HL-60 (cell line): ENCODE measurements at regions not wholly inside any gene's neighbourhood (a gene's known extent, or its start where the extent isn't known, plus 50 kb on each side); places are given as distances from the start of the nearest gene placed in this dataset.

Experiments used
- DNase-seq, 2 experiments: peaks; one replicate each; pipeline ENCODE4 v3.0.0-alpha.2; 2010 to 2020; ENCODE audit warnings: low read depth in 1 of 2, low spot score in 1 of 2
- H3K27ac ChIP-seq: fragments of 250-450 bp; sonication (Bioruptor Pico); replicated peaks from 2 replicates; pipeline ENCODE4 v1.5.1; 2020; ENCODE audit warnings: mild to moderate bottlenecking, moderate library complexity
- H3K27me3 ChIP-seq: fragments of 250-450 bp; sonication (Bioruptor Pico); 2 replicates; pipeline ENCODE4 v1.5.1; 2021; ENCODE audit warnings: mild to moderate bottlenecking, moderate library complexity; ENCODE audit not compliant: insufficient read depth, poor library complexity, severe bottlenecking
- H3K4me3 ChIP-seq: replicated peaks from 2 replicates; pipeline ENCODE4 v1.5.1; 2011; ENCODE audit warnings: mild to moderate bottlenecking, control low read depth, low read length; ENCODE audit not compliant: insufficient read depth
- CTCF ChIP-seq: IDR thresholded peaks from one replicate; pipeline ENCODE4 v1.5.1; 2011; ENCODE audit warnings: low read length, control low read depth, inconsistent platforms; ENCODE audit not compliant: insufficient read depth
- GABPA ChIP-seq: IDR thresholded peaks from 2 replicates; pipeline ENCODE4 v1.6.1; 2012; ENCODE audit warnings: low read depth
- POLR2AphosphoS5 ChIP-seq: IDR thresholded peaks from 2 replicates; pipeline ENCODE4 v1.6.1; 2012; ENCODE audit warnings: low read depth
- REST ChIP-seq: IDR thresholded peaks from 2 replicates; pipeline ENCODE4 v1.6.1; 2012; ENCODE audit warnings: low read depth; ENCODE audit not compliant: insufficient replicate concordance
- SPI1 ChIP-seq: IDR thresholded peaks from 2 replicates; pipeline ENCODE4 v1.6.1; 2012; ENCODE audit warnings: low read depth, mild to moderate bottlenecking, borderline replicate concordance

GRCh38 chr2:193334401-193334800 lies 1139.7 kb upstream of the TMEFF2 start:
- no peak for TF ChIP-seq GABPA
- no peak for TF ChIP-seq SPI1
- TF ChIP-seq CTCF: no peak
- TF ChIP-seq POLR2AphosphoS5: no peak
- TF ChIP-seq REST: no peak
- no peak overlapping the region for H3K27ac ChIP-seq
- H3K4me3 ChIP-seq: no peak overlapping the region
- H3K27me3 ChIP-seq: no peaks in the 10 kb centered on the region
- DNase-seq: no peak

GRCh38 chr2:193333539-193333938 lies 1138.8 kb upstream of the TMEFF2 start:
- TF ChIP-seq SPI1: no peak
- no peak for TF ChIP-seq REST
- TF ChIP-seq POLR2AphosphoS5: no peak
- no peak for TF ChIP-seq GABPA
- TF ChIP-seq CTCF: no peak
- no peak overlapping the region for H3K27ac ChIP-seq
- H3K27me3 ChIP-seq: no peaks in the 10 kb centered on the region
- H3K4me3 ChIP-seq: no peak overlapping the region
- no peak for DNase-seq

GRCh38 chr2:193332941-193333340 lies 1138.2 kb upstream of the TMEFF2 start:
- TF ChIP-seq SPI1 (no peak), CTCF (no peak), GABPA (no peak), REST (no peak), POLR2AphosphoS5 (no peak)
- no peak for DNase-seq
- no peak overlapping the region for H3K27ac ChIP-seq
- no peak overlapping the region for H3K4me3 ChIP-seq
- no peaks in the 10 kb centered on the region for H3K27me3 ChIP-seq
